ENCODE measurements at regions not wholly inside any gene's neighbourhood (a gene's known extent, or its start where the extent isn't known, plus 50 kb on each side); places are given as distances from the start of the nearest gene placed in this dataset.

DNA sequence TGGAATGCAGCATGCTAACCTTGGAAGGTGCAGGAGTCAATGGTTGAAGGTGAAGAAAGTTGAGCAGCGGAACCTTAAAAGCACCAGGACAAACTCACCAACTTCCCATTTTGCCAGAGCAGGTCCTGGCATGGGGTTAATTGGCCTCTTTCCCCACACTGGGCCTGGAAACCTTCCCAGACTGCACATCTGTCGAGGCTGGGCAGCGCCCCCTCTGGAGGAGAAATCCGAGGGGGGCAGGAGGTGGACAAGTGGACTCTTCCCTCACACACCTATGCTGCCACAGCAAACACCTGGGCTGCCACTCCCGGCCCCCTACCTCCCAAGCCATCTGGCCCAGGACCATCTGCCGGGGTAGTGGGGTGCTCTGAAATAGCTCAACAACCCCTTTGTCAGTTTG, 232.4 kb downstream of the CBLN1 start:
- CTCF ChIA-PET: interaction anchor here (0.6 kb wide), 1 partner anchor 830 kb away, joined by 4 read pairs; no protein-coding TSS in a partner anchor
- no peaks in the 10 kb centered on the region for H3K27me3 ChIP-seq (ENCODE audit: control insufficient read depth, insufficient read depth, low read length)
- POLR2A ChIA-PET: no interaction called here
- no peak for TF ChIP-seq CTCF (IDR thresholded peaks at IDR 0.05; ENCODE audit: low read depth, low read length)
- no peak overlapping the region for H3K4me3 ChIP-seq (ENCODE audit: low read depth, low read length)
- no peak overlapping the region for H3K27ac ChIP-seq (ENCODE audit: low read depth, low read length)
- no peak for DNase-seq (ENCODE audit: low read depth, low spot score)
- peaks cover 8% of the 10 kb centered on the region for H3K9me3 ChIP-seq (ENCODE audit: control insufficient read depth, insufficient read depth, low read length)

GRCh38 chr16:49048557-49048956, 233.1 kb downstream of the CBLN1 start:
- no peaks in the 10 kb centered on the region for H3K27me3 ChIP-seq (ENCODE audit: control insufficient read depth, insufficient read depth, low read length)
- ChIA-PET POLR2A (no interaction called here), CTCF (no interaction called here)
- H3K27ac ChIP-seq (ENCODE audit: low read depth, low read length): no peak overlapping the region
- no peak overlapping the region for H3K4me3 ChIP-seq (ENCODE audit: low read depth, low read length)
- TF ChIP-seq CTCF (IDR thresholded peaks at IDR 0.05; ENCODE audit: low read depth, low read length): no peak
- no peak for DNase-seq (ENCODE audit: low read depth, low spot score)
- peaks cover 8% of the 10 kb centered on the region for H3K9me3 ChIP-seq (ENCODE audit: control insufficient read depth, insufficient read depth, low read length)

- Histone ChIP-seq H3K4me3 (ENCODE audit: low read depth, low read length) (no peak overlapping the region), H3K27me3 (ENCODE audit: control insufficient read depth, insufficient read depth, low read length) (no peaks in the 10 kb centered on the region), H3K27ac (ENCODE audit: low read depth, low read length) (no peak overlapping the region), H3K9me3 (ENCODE audit: control insufficient read depth, insufficient read depth, low read length) (peaks cover 4% of the 10 kb centered on the region; the same call in 1 of the 2 replicates)
- DNase-seq (ENCODE audit: low read depth, low spot score): no peak
- no peak for TF ChIP-seq CTCF (IDR thresholded peaks at IDR 0.05; ENCODE audit: low read depth, low read length)
- CTCF ChIA-PET: interaction anchor here (0.6 kb wide), 1 partner anchor 105 kb away, joined by 4 read pairs; no protein-coding TSS in a partner anchor
- POLR2A ChIA-PET: no interaction called here
These were observed 245.5 kb downstream of the CBLN1 start for GRCh38 chr16:49036126-49036525.

DNA sequence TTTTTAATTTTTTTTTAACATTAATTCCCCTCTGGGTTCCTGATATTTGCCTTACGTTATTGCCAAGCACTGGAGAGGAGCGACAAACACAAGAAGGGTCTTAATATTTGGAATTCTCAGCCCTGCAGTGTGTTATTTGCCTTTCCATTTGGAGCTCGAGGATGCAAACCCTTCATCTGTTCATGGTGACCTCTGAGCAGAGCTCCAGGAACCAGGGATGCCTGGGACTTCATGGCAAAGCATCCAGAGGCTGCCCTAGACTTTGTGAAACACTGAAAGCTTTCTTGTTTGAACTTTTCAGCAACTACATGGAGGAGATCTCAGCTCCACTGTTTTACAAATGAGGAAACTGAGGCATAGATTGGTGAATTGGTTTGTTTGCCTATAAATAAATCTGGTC, 254.2 kb downstream of the CBLN1 start:
- H3K9me3 ChIP-seq (ENCODE audit: control insufficient read depth, insufficient read depth, low read length): peaks cover 6% of the 10 kb centered on the region
- H3K4me3 ChIP-seq (ENCODE audit: low read depth, low read length): no peak overlapping the region
- DNase-seq (ENCODE audit: low read depth, low spot score): no peak
- ChIA-PET CTCF (no interaction called here), POLR2A (no interaction called here)
- H3K27ac ChIP-seq (ENCODE audit: low read depth, low read length): no peak overlapping the region
- TF ChIP-seq CTCF (IDR thresholded peaks at IDR 0.05; ENCODE audit: low read depth, low read length): no peak
- H3K27me3 ChIP-seq (ENCODE audit: control insufficient read depth, insufficient read depth, low read length): no peaks in the 10 kb centered on the region

DNA sequence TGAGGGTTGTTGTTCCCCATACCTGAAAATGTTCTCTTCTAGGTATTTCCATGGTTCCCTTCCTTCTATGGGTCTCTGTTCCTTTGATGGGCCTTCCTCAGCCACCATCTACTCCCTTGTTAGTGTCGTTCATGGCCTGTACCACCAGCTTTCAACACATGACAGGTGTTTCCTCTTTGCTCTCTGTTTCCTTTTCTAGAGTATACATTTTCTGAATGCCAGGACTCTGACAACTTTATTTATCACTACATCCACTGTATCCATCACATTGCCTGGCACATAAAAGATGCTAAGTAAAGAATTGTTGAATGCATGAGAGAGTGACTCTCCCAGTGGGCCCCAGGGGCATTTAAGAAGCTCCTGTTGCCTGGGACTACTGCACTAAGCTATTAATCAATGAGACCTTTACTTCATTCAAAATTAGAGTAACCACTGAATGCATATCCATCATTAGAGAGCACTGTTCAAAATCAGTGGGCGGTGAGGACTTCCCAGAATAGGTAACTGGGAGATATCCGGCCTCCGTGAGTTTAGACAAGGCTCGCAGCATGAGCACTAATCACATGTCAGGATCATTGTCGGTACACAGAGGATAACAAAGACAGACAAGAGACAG, 255.0 kb downstream of the CBLN1 start:
- Histone ChIP-seq H3K9me3 (ENCODE audit: control insufficient read depth, insufficient read depth, low read length) (peaks cover 6% of the 10 kb centered on the region), H3K27ac (ENCODE audit: low read depth, low read length) (no peak overlapping the region), H3K27me3 (ENCODE audit: control insufficient read depth, insufficient read depth, low read length) (no peaks in the 10 kb centered on the region), H3K4me3 (ENCODE audit: low read depth, low read length) (no peak overlapping the region)
- ChIA-PET POLR2A (no interaction called here), CTCF (no interaction called here)
- no peak for DNase-seq (ENCODE audit: low read depth, low spot score)
- TF ChIP-seq CTCF (IDR thresholded peaks at IDR 0.05; ENCODE audit: low read depth, low read length): no peak
